Astrocyte (in vitro differentiated cells and primary cell): ENCODE measurements at regions not wholly inside any gene's neighbourhood (a gene's known extent, or its start where the extent isn't known, plus 50 kb on each side); places are given as distances from the start of the nearest gene placed in this dataset.
A peak's percentile ranks its signal among the peaks of the same experiment; 100 is the strongest.

ENCODE experiments used
- DNase-seq: peaks from one replicate; pipeline ENCODE4 v3.0.0-alpha.2; 2010; ENCODE audit warnings: low read depth
- FAIRE-seq: peaks from 2 replicates; lab custom pipeline; 2011; peaks lifted over from hg19 to GRCh38; lab: Jason Lieb, UNC
- H2AFZ ChIP-seq: 2 replicates; pipeline ENCODE4 v1.6.0; 2012; ENCODE audit warnings: low read depth, low read length, inconsistent platforms
- H3K27ac ChIP-seq: 2 replicates; pipeline ENCODE4 v1.5.1; 2011; ENCODE audit warnings: low read depth, low read length, inconsistent platforms
- H3K27me3 ChIP-seq: 2 replicates; pipeline ENCODE4 v1.6.0; 2011; ENCODE audit warnings: low read length, inconsistent platforms; ENCODE audit not compliant: insufficient read depth
- H3K36me3 ChIP-seq: 2 replicates; pipeline ENCODE4 v1.5.1; 2011; ENCODE audit warnings: low read length, inconsistent platforms; ENCODE audit not compliant: insufficient read depth
- H3K4me1 ChIP-seq: 2 replicates; pipeline ENCODE4 v1.5.1; 2011; ENCODE audit warnings: low read length, inconsistent platforms; ENCODE audit not compliant: insufficient read depth
- H3K4me2 ChIP-seq: 2 replicates; pipeline ENCODE4 v1.6.0; 2012; ENCODE audit warnings: low read length, inconsistent platforms
- H3K4me3 ChIP-seq: 2 replicates; pipeline ENCODE4 v1.5.1; 2011; ENCODE audit warnings: low read depth, mild to moderate bottlenecking, low read length, inconsistent platforms; ENCODE audit not compliant: insufficient read depth
- H3K79me2 ChIP-seq: 2 replicates; pipeline ENCODE4 v1.6.0; 2012; ENCODE audit warnings: mild to moderate bottlenecking, low read length, inconsistent platforms; ENCODE audit not compliant: insufficient read depth
- H3K9ac ChIP-seq: 2 replicates; pipeline ENCODE4 v1.6.0; 2012; ENCODE audit warnings: mild to moderate bottlenecking, low read length, inconsistent platforms
- H3K9me3 ChIP-seq: 2 replicates; pipeline ENCODE4 v1.5.1; 2012; ENCODE audit warnings: low read depth, mild to moderate bottlenecking, low read length, inconsistent platforms; ENCODE audit not compliant: insufficient read depth
- H4K20me1 ChIP-seq: 2 replicates; pipeline ENCODE4 v1.6.0; 2012; ENCODE audit warnings: low read length, inconsistent platforms; ENCODE audit not compliant: insufficient read depth
- H3K27ac Mint-ChIP-seq: one replicate; pipeline ENCODE4 v1.8.0; 2021; ENCODE audit warnings: mild to moderate bottlenecking, mixed read lengths; ENCODE audit not compliant: unreplicated experiment
- H3K27me3 Mint-ChIP-seq: one replicate; pipeline ENCODE4 v1.8.0; 2021; ENCODE audit warnings: low read depth, mixed read lengths; ENCODE audit not compliant: unreplicated experiment
- H3K36me3 Mint-ChIP-seq: one replicate; pipeline ENCODE4 v1.8.0; 2021; ENCODE audit warnings: low read depth, mixed read lengths; ENCODE audit not compliant: unreplicated experiment
- H3K4me1 Mint-ChIP-seq: one replicate; pipeline ENCODE4 v1.8.0; 2021; ENCODE audit warnings: low read depth, mixed read lengths; ENCODE audit not compliant: unreplicated experiment
- H3K4me3 Mint-ChIP-seq: one replicate; pipeline ENCODE4 v1.8.0; 2021; ENCODE audit warnings: mild to moderate bottlenecking, moderate library complexity, mixed read lengths; ENCODE audit not compliant: unreplicated experiment
- H3K9me3 Mint-ChIP-seq: one replicate; pipeline ENCODE4 v1.8.0; 2021; ENCODE audit warnings: mild to moderate bottlenecking, mixed read lengths; ENCODE audit not compliant: unreplicated experiment
- CTCF ChIP-seq: IDR thresholded peaks from 2 replicates; pipeline ENCODE4 v1.5.1; 2011; ENCODE audit warnings: low read depth, mild to moderate bottlenecking, inconsistent platforms, low read length, moderate library complexity; ENCODE audit not compliant: insufficient read depth
- EZH2 ChIP-seq: IDR thresholded peaks from 2 replicates; pipeline ENCODE4 v1.6.1; 2012; ENCODE audit warnings: mild to moderate bottlenecking, low read length, inconsistent platforms; ENCODE audit not compliant: insufficient read depth

GRCh38 chr10:43866712-43867111, 218.0 kb upstream of the ZNF32 start:
- Histone ChIP-seq H3K27ac (no peak overlapping the region), H3K9ac (no peak overlapping the region), H3K36me3 (no peaks in the 10 kb centered on the region), H3K4me3 (no peak overlapping the region), H3K9me3 (no peaks in the 10 kb centered on the region), H4K20me1 (no peaks in the 10 kb centered on the region), H3K79me2 (no peaks in the 10 kb centered on the region), H3K4me2 (no peak overlapping the region), H2AFZ (no peak overlapping the region), H3K27me3 (peaks cover 5% of the 10 kb centered on the region), H3K4me1 (peaks cover 43% of the 10 kb centered on the region)
- Mint-ChIP-seq H3K36me3 (no peaks in the 10 kb centered on the region), H3K4me3 (no peak overlapping the region), H3K4me1 (peaks cover 15% of the 10 kb centered on the region), H3K27me3 (peaks cover 5% of the 10 kb centered on the region), H3K27ac (no peak overlapping the region), H3K9me3 (no peaks in the 10 kb centered on the region)
- DNase-seq, result no peak
- FAIRE-seq, result no peak
- no peak for TF ChIP-seq CTCF
- no peak for TF ChIP-seq EZH2

- no peak overlapping the region for H3K4me2 ChIP-seq
- no peak overlapping the region for H3K4me3 ChIP-seq
- no peak overlapping the region for H3K27ac Mint-ChIP-seq
- H3K27me3 Mint-ChIP-seq, result peaks cover 5% of the 10 kb centered on the region
- FAIRE-seq (no peak), DNase-seq (no peak)
- no peak overlapping the region for H2AFZ ChIP-seq
- H3K36me3 Mint-ChIP-seq, result no peaks in the 10 kb centered on the region
- no peaks in the 10 kb centered on the region for H3K9me3 ChIP-seq
- peaks cover 43% of the 10 kb centered on the region for H3K4me1 ChIP-seq
- H3K9me3 Mint-ChIP-seq, result no peaks in the 10 kb centered on the region
- H3K36me3 ChIP-seq, result no peaks in the 10 kb centered on the region
- no peak overlapping the region for H3K4me3 Mint-ChIP-seq
- H3K9ac ChIP-seq, result no peak overlapping the region
- H4K20me1 ChIP-seq, result no peaks in the 10 kb centered on the region
- H3K79me2 ChIP-seq, result no peaks in the 10 kb centered on the region
- H3K27me3 ChIP-seq, result peaks cover 5% of the 10 kb centered on the region
- H3K4me1 Mint-ChIP-seq, result peaks cover 15% of the 10 kb centered on the region
- H3K27ac ChIP-seq, result no peak overlapping the region
- no peak for TF ChIP-seq CTCF
- no peak for TF ChIP-seq EZH2
These were observed 216.8 kb upstream of the ZNF32 start for GRCh38 chr10:43865265-43866135.

- H3K4me2 ChIP-seq, result peak overlapping the region; percentile 55
- H3K4me3 Mint-ChIP-seq, result no peak overlapping the region
- no peaks in the 10 kb centered on the region for H4K20me1 ChIP-seq
- H3K9ac ChIP-seq, result no peak overlapping the region
- H3K27me3 Mint-ChIP-seq, result peaks cover 5% of the 10 kb centered on the region
- FAIRE-seq, result no peak
- H2AFZ ChIP-seq, result no peak overlapping the region
- no peaks in the 10 kb centered on the region for H3K36me3 ChIP-seq
- H3K27ac Mint-ChIP-seq, result no peak overlapping the region
- H3K4me3 ChIP-seq, result no peak overlapping the region
- no peaks in the 10 kb centered on the region for H3K79me2 ChIP-seq
- no peak for TF ChIP-seq EZH2
- no peak for TF ChIP-seq CTCF
- DNase-seq, result no peak
- H3K27ac ChIP-seq, result no peak overlapping the region
- H3K36me3 Mint-ChIP-seq, result no peaks in the 10 kb centered on the region
- H3K4me1 ChIP-seq, result peaks cover 43% of the 10 kb centered on the region
- no peaks in the 10 kb centered on the region for H3K9me3 Mint-ChIP-seq
- no peaks in the 10 kb centered on the region for H3K9me3 ChIP-seq
- peaks cover 15% of the 10 kb centered on the region for H3K4me1 Mint-ChIP-seq
- peaks cover 12% of the 10 kb centered on the region for H3K27me3 ChIP-seq
These were observed 216.0 kb upstream of the ZNF32 start for GRCh38 chr10:43864656-43865055.
